NCI-H146 (cell line): ENCODE measurements at regions not wholly inside any gene's neighbourhood (a gene's known extent, or its start where the extent isn't known, plus 50 kb on each side); places are given as distances from the start of the nearest gene placed in this dataset.

Experiments used
- DNase-seq: peaks from one replicate; lab custom pipeline; 2025; lab: John Stamatoyannopoulos, UW

DNA sequence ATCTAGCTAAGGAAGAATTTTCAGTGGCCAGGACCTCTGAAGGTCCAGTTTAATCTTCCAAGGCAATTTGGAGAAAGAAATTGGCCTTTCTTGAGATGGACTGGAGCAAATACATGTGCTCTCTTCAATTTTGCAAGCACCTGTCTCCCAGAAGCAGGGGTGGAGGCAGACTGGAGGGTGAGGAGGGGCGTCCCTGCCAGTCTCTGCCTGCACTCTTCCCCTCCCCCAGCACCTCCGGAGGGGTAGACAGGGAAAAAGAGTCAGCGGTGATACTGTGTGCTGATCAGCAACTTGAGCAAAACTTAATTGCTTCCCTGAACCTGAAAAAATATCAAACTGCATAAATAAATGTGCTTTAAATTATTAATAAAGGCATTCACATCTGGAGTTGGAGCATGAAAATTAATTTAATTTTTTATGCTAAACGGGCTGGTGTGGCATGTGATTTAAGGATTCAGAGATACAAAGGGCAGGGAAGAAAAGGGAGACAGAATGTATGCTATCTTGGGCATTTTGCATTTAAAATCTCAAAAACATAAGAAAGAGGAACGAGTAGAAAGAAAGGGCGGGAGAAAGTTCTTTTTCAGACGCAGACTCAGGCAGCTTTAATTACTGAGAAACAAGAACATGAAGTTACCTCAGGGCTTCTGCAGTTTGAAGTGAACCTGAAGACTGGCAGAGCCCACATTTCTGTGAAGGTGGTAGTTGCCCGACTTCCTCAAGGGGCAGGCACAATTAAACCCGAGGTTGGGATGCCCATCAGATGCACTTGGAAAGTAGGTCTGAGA lies 319.7 kb downstream of the UACA start:
- DNase-seq = no peak

- DNase-seq = no peak
Observed at GRCh38 chr15:70442616-70443321, 320.6 kb downstream of the UACA start.

DNA sequence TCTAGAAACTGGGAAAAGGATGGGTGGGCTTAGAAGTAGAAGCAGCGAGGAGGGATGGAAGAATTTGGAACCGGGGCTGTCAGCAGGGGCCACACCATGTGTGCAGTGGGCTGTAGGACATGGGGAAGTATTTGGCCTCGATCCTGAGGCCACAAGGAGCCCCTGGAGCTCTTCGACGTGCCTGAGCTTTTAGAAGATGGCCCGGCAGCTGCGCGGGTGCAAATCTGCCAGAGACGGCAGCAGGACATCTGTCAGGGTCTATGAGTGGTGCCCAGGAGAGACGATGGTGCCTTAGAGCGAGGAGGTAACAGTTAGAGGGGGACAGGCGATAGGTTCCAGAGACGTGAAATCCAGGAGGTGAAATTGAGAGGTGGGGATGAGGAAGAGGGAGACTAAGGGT lies 321.1 kb downstream of the UACA start:
- no peak for DNase-seq

DNA sequence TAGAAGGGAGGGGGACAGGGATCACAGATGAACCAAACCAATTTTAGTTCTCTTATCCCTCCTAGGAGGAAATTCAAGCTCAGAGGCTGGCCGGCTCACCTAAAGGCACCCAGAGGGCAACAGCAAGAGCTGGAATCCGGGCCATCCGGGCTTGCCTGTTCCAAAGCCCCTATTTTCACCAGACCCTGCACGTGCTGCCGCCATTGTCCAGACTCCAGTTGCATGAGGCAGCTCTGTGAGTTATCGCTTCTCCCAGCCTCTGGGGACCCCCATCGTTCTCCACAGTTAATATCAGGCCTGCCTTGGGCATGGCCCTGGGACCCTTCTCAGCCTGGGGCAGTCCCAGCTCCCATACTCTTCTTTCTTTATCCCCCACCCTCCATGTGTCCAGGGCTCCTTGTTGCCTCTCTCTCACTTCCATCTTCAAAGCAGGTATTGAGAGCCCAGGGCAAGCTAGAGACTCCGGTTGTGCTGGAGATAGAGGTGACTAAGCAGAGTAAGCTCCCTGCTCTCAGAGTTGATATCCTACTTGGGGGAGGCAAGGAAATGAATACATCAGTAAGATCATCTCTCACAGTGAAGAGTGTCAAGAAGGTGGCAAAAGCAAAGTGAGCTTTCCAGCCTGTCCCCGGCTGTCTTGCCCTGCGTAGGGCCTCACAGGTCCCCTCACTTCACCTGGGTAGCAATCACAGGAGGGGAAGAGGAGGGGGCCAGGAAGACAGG lies 322.8 kb downstream of the UACA start:
- DNase-seq = no peak

- no peak for DNase-seq
Observed at GRCh38 chr15:70439880-70440279, 323.5 kb downstream of the UACA start.

DNA sequence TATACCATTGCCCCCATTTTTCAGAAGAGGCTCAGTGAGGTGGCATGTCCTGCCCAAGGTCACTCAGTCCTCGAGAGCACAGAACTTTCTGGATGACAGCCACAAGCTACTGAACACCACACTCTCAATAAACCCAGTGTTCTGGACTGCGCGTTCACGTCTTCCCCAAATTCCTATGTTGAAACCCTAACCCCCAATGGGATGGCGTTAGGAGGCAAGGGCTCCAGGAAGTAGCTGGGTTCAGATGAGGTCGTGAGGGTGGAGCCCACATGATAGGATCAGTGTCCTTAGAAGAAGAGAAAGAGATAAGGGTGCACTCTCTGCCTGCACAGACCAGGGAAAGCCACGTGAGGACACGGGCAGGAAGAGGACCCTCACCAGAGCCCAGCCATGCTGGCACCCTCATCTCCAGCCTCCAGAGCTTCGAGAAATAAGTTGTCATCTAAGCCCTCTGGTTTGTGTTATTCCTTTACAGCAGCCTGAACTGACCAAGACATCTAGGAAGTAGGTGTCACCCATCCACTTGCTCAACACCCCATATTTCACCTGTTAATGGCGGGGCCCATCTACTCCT lies 324.0 kb downstream of the UACA start:
- DNase-seq = no peak

- no peak for DNase-seq
Observed at GRCh38 chr15:70438776-70439175, 324.6 kb downstream of the UACA start.

DNA sequence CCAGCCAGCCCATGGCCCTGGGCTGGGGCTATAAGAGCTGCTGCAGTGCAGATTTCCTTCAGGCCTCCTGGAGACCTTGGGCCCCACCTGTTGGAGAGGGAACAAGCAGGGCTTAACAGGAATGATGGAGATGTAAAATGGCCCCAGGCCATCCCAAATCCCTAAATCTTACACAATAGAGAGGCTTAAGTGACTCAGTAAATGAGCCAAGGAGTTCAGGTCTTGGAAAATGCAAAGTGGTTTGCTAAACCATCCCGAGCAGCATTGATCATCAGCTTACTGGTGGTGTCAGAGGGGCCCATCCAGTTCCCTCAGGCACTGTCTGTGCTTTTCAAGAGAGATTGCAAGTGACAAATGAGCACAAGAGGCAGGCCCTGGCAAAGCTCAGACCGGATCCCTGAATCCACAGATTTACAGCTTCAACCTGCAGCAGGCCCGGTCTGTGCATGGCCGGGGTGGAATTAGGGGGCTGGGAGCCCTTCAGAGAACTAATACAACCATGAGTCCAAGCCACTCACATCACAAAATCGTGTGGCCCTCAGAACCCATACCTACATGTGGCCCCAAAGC lies 325.4 kb downstream of the UACA start:
- no peak for DNase-seq

DNA sequence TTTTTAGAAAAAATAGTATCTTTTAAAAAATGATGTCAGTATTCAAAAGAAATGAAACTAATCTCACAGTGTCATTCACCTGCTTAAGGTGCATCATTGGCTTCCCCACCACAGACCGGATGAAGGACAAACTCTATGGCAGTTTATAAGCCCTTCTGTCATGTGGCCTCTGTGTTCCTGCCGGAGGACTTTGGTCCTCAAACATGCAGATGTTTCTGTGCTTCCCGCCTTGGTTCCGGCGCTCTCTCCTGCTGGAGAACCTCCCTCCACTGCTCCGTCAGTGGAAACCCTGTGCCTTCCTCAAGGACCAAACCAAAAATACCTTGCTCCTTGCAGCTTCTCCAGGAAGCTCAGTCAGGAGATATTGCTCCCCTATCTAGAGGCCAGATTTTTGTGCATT lies 326.3 kb downstream of the UACA start:
- no peak for DNase-seq

- no peak for DNase-seq
Observed at GRCh38 chr15:70436428-70436827, 326.9 kb downstream of the UACA start.

GRCh38 chr15:70435872-70436271 lies 327.5 kb downstream of the UACA start:
- no peak for DNase-seq

DNA sequence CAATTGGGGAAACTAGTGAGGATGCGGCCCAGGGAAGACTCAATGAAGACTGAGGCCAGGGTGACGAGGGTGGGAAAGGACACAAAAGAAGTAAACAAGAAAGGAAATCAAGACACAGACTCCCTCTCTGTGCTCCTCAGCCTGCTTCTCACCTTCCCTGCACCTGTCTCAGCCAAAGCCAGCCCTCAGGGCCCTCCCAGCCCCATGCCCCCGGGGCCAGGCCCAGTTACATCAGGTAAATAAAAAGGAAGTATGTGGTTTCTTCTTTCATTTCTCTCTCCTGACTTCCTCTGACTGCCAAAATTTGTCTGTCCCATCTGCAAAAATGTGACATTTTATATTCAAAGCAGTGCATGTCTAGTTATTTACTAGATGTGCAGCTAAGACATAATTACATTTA lies 328.0 kb downstream of the UACA start:
- DNase-seq = no peak

GRCh38 chr15:70433586-70434324 lies 329.6 kb downstream of the UACA start:
- peak; percentile 16 for DNase-seq

GRCh38 chr15:70432924-70433495 lies 330.3 kb downstream of the UACA start:
- no peak for DNase-seq

- no peak for DNase-seq
Observed at GRCh38 chr15:70431854-70432253, 331.5 kb downstream of the UACA start.

GRCh38 chr15:70430069-70430468 lies 332.4 kb upstream of the TLE3 start:
- DNase-seq = no peak

- DNase-seq = no peak
Observed at GRCh38 chr15:70429056-70429722, 331.5 kb upstream of the TLE3 start.

DNA sequence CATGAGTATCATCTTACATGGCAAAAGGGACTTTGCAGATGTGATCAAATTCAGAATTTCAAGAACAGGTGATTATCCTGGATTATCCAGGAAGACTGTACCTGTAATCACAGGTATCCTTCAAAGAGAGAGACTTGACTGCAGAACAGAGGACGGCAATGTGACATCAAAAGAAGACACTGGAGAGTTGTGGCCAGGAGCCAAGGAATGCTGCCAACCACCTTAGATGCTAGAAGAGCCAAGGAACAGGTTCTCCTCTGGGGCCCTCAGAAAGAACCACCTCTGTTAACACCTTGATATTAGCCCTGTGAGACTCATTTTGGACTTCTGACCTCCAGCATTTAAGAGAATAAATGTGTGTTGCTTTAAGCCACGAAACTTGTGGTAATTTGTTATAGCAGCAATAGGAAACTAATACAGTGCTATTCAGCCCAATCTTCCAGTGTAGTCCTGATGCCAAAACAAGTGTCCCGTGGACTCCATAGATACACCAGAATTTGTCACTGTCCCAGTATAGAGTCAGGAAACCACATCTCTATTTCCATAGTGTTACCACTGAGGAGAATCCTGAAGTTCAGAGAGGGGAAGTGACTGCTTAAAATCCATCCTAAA lies 330.6 kb upstream of the TLE3 start:
- no peak for DNase-seq

GRCh38 chr15:70427167-70428120 lies 329.7 kb upstream of the TLE3 start:
- no peak for DNase-seq
